Panc1 (cell line): ENCODE measurements at regions not wholly inside any gene's neighbourhood (a gene's known extent, or its start where the extent isn't known, plus 50 kb on each side); places are given as distances from the start of the nearest gene placed in this dataset.

Experiments used
- ATAC-seq: fragments of 200-7000 bp; cut with Tn5 transposase; 2 replicates; pipeline ENCODE4 v1.9.1; 2020; ENCODE audit warnings: mild to moderate bottlenecking, moderate library complexity
- BruUV-seq: library from RNA; stranded (reverse); fragments of 400-500 nt; replicated peaks from 2 replicates; lab custom pipeline; 2021; lab: Mats Ljungman, UMichigan
- CTCF ChIA-PET: fragments of 300-600 bp; sonication (Branson Sonifier 250); formaldehyde crosslinking; loops from one replicate; lab custom pipeline; 2022; ENCODE audit warnings: antibody characterized with exemption; lab: Charles Lee
- POLR2A ChIA-PET: fragments of 300-600 bp; sonication (Branson Sonifier 250); formaldehyde crosslinking; loops from one replicate; lab custom pipeline; 2022; ENCODE audit warnings: antibody characterized with exemption; lab: Charles Lee
- DNase-seq: peaks from one replicate; pipeline ENCODE4 v3.0.0-alpha.2; 2010; ENCODE audit warnings: low read depth, low spot score
- H3K27ac ChIP-seq: 2 replicates; pipeline ENCODE4 v1.5.1; 2011; ENCODE audit warnings: mild to moderate bottlenecking, low read length, inconsistent platforms
- H3K27me3 ChIP-seq: fragments of 200-500 bp; sonication (Bioruptor generic); 2 replicates; pipeline ENCODE4 v1.6.0; 2014; ENCODE audit warnings: low read length, inconsistent platforms; ENCODE audit not compliant: control insufficient read depth, insufficient read depth
- H3K36me3 ChIP-seq: fragments of 200-500 bp; sonication (Bioruptor generic); 2 replicates; pipeline ENCODE4 v1.5.1; 2014; ENCODE audit warnings: inconsistent platforms, mild to moderate bottlenecking, low read length, moderate library complexity; ENCODE audit not compliant: control insufficient read depth, insufficient read depth
- H3K4me1 ChIP-seq: 2 replicates; pipeline ENCODE4 v1.5.1; 2011; ENCODE audit warnings: inconsistent platforms, mild to moderate bottlenecking, low read length, moderate library complexity; ENCODE audit not compliant: control insufficient read depth, insufficient read depth
- H3K4me3 ChIP-seq, 2 experiments: 2 replicates each; pipeline ENCODE4 v1.5.1; 2011 to 2012; ENCODE audit warnings: low read depth in 2 of 2, low read length in 2 of 2, mild to moderate bottlenecking in 2 of 2, inconsistent platforms in 1 of 2, moderate library complexity in 1 of 2
- H3K9me3 ChIP-seq: fragments of 200-500 bp; sonication (Bioruptor generic); 2 replicates; pipeline ENCODE4 v1.5.1; 2014; ENCODE audit warnings: low read depth, mild to moderate bottlenecking, inconsistent platforms, low read length, moderate library complexity; ENCODE audit not compliant: control insufficient read depth, insufficient read depth
- POLR2AphosphoS5 ChIP-seq: IDR thresholded peaks from 2 replicates; pipeline ENCODE4 v1.6.1; 2012; ENCODE audit warnings: mild to moderate bottlenecking, low read depth, low read length, moderate library complexity
- SIN3A ChIP-seq: IDR thresholded peaks from 2 replicates; pipeline ENCODE4 v1.6.1; 2012; ENCODE audit warnings: low read depth, mild to moderate bottlenecking, low read length, moderate library complexity, borderline replicate concordance; ENCODE audit not compliant: insufficient read depth
- TCF7L2 ChIP-seq: IDR thresholded peaks from 2 replicates; pipeline ENCODE4 v1.6.1; 2011; ENCODE audit warnings: mild to moderate bottlenecking, low read depth, low read length, inconsistent platforms
- in situ Hi-C: cut with HindIII; loops from 2 replicates; pipeline ENCODE4 v1.10.0; 2016; ENCODE audit warnings: low sequenced_read_pairs, low pct_unique_long_range_greater_than_20kb
- intact Hi-C: fragments of 100-400 bp; cut with micrococcal nuclease; formaldehyde crosslinking; loops from one replicate; pipeline ENCODE4 v1.10.0; 2022; ENCODE audit not compliant: unreplicated experiment
- TF ChIP-seq, protein P1 (sequence below), 2 experiments: IDR thresholded peaks; 2 replicates each; pipeline ENCODE4 v1.6.1; 2011 to 2012; ENCODE audit warnings: low read depth in 2 of 2, control low read depth in 1 of 2, low read length in 1 of 2, mild to moderate bottlenecking in 1 of 2, moderate library complexity in 1 of 2; ENCODE audit not compliant: insufficient read depth in 1 of 2
- TF ChIP-seq, protein P2 (sequence below): fragments of 450-650 bp; IDR thresholded peaks from 2 replicates; pipeline ENCODE4 v1.5.1; 2017; ENCODE audit warnings: mild to moderate bottlenecking

DNA sequence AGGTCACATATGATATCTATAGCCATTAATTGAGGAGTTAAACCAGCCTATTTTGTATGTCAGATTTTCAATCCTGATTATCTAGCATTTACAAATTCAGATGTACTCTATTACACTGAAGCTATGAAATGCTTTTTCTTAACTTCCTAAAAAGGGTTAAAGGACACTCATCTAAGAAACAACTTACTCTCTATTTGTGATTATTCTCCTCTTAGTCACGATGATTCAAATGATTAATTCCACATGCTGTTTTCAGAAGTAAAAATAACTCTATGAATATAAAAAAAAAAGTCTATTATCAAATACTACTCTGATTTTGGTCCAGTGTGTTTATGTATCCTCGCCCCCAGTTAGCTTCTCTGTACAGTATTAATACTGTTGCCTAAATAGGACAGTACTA is 1199.9 kb downstream of the GATA3 start:
- intact Hi-C loops, result no loop called here
- in situ Hi-C loops, result no loop called here
- no TSS peak for BruUV-seq
- CTCF ChIA-PET, result no interaction called here
- Histone ChIP-seq H3K36me3 (no peaks in the 10 kb centered on the region), H3K27ac (no peak overlapping the region), H3K27me3 (no peaks in the 10 kb centered on the region), H3K4me1 (no peaks in the 10 kb centered on the region), H3K4me3 (no peak overlapping the region), H3K9me3 (no peaks in the 10 kb centered on the region)
- ATAC-seq, result no peak
- DNase-seq, result peak; percentile 7
- TF ChIP-seq, protein P1, sequence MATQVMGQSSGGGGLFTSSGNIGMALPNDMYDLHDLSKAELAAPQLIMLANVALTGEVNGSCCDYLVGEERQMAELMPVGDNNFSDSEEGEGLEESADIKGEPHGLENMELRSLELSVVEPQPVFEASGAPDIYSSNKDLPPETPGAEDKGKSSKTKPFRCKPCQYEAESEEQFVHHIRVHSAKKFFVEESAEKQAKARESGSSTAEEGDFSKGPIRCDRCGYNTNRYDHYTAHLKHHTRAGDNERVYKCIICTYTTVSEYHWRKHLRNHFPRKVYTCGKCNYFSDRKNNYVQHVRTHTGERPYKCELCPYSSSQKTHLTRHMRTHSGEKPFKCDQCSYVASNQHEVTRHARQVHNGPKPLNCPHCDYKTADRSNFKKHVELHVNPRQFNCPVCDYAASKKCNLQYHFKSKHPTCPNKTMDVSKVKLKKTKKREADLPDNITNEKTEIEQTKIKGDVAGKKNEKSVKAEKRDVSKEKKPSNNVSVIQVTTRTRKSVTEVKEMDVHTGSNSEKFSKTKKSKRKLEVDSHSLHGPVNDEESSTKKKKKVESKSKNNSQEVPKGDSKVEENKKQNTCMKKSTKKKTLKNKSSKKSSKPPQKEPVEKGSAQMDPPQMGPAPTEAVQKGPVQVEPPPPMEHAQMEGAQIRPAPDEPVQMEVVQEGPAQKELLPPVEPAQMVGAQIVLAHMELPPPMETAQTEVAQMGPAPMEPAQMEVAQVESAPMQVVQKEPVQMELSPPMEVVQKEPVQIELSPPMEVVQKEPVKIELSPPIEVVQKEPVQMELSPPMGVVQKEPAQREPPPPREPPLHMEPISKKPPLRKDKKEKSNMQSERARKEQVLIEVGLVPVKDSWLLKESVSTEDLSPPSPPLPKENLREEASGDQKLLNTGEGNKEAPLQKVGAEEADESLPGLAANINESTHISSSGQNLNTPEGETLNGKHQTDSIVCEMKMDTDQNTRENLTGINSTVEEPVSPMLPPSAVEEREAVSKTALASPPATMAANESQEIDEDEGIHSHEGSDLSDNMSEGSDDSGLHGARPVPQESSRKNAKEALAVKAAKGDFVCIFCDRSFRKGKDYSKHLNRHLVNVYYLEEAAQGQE (IDR thresholded peaks at IDR 0.05; ENCODE audit: insufficient read depth in 1 of 2, low read depth in 2 of 2, low read length in 1 of 2), result no peak
- TF ChIP-seq, protein P2, sequence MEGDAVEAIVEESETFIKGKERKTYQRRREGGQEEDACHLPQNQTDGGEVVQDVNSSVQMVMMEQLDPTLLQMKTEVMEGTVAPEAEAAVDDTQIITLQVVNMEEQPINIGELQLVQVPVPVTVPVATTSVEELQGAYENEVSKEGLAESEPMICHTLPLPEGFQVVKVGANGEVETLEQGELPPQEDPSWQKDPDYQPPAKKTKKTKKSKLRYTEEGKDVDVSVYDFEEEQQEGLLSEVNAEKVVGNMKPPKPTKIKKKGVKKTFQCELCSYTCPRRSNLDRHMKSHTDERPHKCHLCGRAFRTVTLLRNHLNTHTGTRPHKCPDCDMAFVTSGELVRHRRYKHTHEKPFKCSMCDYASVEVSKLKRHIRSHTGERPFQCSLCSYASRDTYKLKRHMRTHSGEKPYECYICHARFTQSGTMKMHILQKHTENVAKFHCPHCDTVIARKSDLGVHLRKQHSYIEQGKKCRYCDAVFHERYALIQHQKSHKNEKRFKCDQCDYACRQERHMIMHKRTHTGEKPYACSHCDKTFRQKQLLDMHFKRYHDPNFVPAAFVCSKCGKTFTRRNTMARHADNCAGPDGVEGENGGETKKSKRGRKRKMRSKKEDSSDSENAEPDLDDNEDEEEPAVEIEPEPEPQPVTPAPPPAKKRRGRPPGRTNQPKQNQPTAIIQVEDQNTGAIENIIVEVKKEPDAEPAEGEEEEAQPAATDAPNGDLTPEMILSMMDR, result no peak
- TF ChIP-seq TCF7L2 (no peak), SIN3A (no peak), POLR2AphosphoS5 (no peak)
- POLR2A ChIA-PET, result no interaction called here

DNA sequence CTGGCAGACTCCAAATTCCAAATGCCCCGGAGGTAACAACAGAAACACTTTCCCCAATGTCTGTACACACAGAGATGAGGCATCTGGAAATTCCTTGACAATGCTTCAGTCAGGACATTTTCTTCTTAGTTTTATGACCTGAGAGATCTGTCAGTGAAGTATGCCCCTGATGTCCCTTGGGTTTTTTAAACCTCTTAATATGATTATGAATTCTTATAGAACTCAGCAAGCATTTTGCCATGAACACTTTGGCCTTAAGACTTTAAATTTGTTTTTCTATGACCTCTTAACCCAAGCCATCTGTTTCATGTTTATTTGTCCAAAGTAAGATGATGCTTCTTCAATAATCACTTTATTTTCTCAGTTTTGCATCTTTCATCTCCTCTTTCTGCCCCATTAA is 1206.2 kb downstream of the GATA3 start:
- Histone ChIP-seq H3K27me3 (no peaks in the 10 kb centered on the region), H3K4me3 (no peak overlapping the region), H3K27ac (no peak overlapping the region), H3K36me3 (no peaks in the 10 kb centered on the region), H3K4me1 (no peaks in the 10 kb centered on the region), H3K9me3 (no peaks in the 10 kb centered on the region)
- CTCF ChIA-PET, result no interaction called here
- POLR2A ChIA-PET, result no interaction called here
- in situ Hi-C loops (no loop called here), intact Hi-C loops (no loop called here)
- TF ChIP-seq, protein P2, result no peak
- no peak for TF ChIP-seq POLR2AphosphoS5
- TF ChIP-seq, protein P1 (IDR thresholded peaks at IDR 0.05; ENCODE audit: insufficient read depth in 1 of 2, low read depth in 2 of 2, low read length in 1 of 2), result no peak
- ATAC-seq (no peak), DNase-seq (no peak)
- no TSS peak for BruUV-seq
